ENCODE measurements at regions not wholly inside any gene's neighbourhood (a gene's known extent, or its start where the extent isn't known, plus 50 kb on each side); places are given as distances from the start of the nearest gene placed in this dataset.
"Not testable (repeated sequence)": the region's sequence is repeated elsewhere in the genome, so short reads cannot be mapped to it uniquely, and the experiment has no call there.

GRCh38 chr17:22373911-22374310 lies 681.6 kb downstream of the KCNJ18 start:
- 43 to 50% methylated on average over 6 of the region's 6 CpGs for WGBS, 2 donors
- no peak for DNase-seq
- Histone ChIP-seq H3K36me3 (ENCODE audit: low read depth, missing control alignments) (no peaks in the 10 kb centered on the region), H3K4me1 (no peaks in the 10 kb centered on the region), H3K9me3 (no peaks in the 10 kb centered on the region), H3K4me3 (no peak overlapping the region), H3K27me3 (no peaks in the 10 kb centered on the region), H3K27ac (no peak overlapping the region)
- intact Hi-C loops (cut with DNase I; ENCODE audit: low total_unique reads), result no loop called here
- TF ChIP-seq POLR2A (IDR thresholded peaks at IDR 0.05), result no peak
- TF ChIP-seq, protein P1, sequence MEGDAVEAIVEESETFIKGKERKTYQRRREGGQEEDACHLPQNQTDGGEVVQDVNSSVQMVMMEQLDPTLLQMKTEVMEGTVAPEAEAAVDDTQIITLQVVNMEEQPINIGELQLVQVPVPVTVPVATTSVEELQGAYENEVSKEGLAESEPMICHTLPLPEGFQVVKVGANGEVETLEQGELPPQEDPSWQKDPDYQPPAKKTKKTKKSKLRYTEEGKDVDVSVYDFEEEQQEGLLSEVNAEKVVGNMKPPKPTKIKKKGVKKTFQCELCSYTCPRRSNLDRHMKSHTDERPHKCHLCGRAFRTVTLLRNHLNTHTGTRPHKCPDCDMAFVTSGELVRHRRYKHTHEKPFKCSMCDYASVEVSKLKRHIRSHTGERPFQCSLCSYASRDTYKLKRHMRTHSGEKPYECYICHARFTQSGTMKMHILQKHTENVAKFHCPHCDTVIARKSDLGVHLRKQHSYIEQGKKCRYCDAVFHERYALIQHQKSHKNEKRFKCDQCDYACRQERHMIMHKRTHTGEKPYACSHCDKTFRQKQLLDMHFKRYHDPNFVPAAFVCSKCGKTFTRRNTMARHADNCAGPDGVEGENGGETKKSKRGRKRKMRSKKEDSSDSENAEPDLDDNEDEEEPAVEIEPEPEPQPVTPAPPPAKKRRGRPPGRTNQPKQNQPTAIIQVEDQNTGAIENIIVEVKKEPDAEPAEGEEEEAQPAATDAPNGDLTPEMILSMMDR (IDR thresholded peaks at IDR 0.05), result no peak

- Histone ChIP-seq H3K27ac (no peak overlapping the region), H3K4me1 (no peaks in the 10 kb centered on the region), H3K9me3 (no peaks in the 10 kb centered on the region), H3K4me3 (no peak overlapping the region), H3K27me3 (no peaks in the 10 kb centered on the region), H3K36me3 (ENCODE audit: low read depth, missing control alignments) (no peaks in the 10 kb centered on the region)
- WGBS, 2 donors, result 59 to 63% methylated on average over 15 to 18 of the region's 18 CpGs
- intact Hi-C loops (cut with DNase I; ENCODE audit: low total_unique reads), result no loop called here
- TF ChIP-seq POLR2A (IDR thresholded peaks at IDR 0.05), result no peak
- TF ChIP-seq, protein P1 (IDR thresholded peaks at IDR 0.05), result no peak
- no peak for DNase-seq
Observed at GRCh38 chr17:22374741-22375140, 682.4 kb downstream of the KCNJ18 start.

DNA sequence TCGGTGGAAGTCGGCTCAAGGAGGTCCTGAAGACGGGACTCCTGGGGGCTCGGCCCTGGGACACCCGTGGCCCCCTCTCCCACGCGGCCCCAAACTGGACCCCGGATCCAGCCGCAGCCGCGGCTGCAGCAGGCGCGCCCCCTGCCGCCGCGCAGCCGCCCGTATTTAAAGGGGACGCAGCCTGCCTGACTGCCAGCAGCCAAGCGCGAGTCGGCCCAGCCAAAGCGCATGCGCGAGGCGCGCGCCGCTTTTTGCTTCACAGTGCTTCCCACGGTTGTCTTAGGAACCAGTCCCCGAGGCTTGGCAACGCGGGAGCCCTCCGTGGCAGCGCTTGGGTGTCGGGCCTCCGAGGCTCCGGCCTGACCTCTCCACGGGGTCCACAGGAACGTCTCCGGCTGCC lies 684.4 kb downstream of the KCNJ18 start:
- H3K4me1 ChIP-seq; H3K27ac ChIP-seq; H3K4me3 ChIP-seq; H3K27me3 ChIP-seq; intact Hi-C loops (cut with DNase I; ENCODE audit: low total_unique reads); H3K9me3 ChIP-seq; H3K36me3 ChIP-seq (ENCODE audit: low read depth, missing control alignments): not testable (repeated sequence)
- no CpG with 5 or more reads among the region's 41 CpGs for WGBS, 2 donors
- DNase-seq, result peak; percentile 38

- H3K27ac ChIP-seq; H3K4me3 ChIP-seq; H3K4me1 ChIP-seq; H3K9me3 ChIP-seq; DNase-seq; intact Hi-C loops (cut with DNase I; ENCODE audit: low total_unique reads); H3K27me3 ChIP-seq; H3K36me3 ChIP-seq (ENCODE audit: low read depth, missing control alignments): not testable (repeated sequence)
- WGBS, 2 donors, result 65% methylated on average over 8 of the region's 19 CpGs; no CpG with 5 or more reads in 1 of the 2 donors
Observed at GRCh38 chr17:22378748-22379147, 686.4 kb downstream of the KCNJ18 start.

GRCh38 chr17:22381589-22381988 lies 689.3 kb downstream of the KCNJ18 start:
- H3K9me3 ChIP-seq; H3K27me3 ChIP-seq; H3K36me3 ChIP-seq (ENCODE audit: low read depth, missing control alignments); H3K4me3 ChIP-seq; H3K27ac ChIP-seq; intact Hi-C loops (cut with DNase I; ENCODE audit: low total_unique reads); H3K4me1 ChIP-seq; DNase-seq: not testable (repeated sequence)
- no CpG with 5 or more reads among the region's 40 CpGs for WGBS, 2 donors

- H3K4me1 ChIP-seq, result not testable (repeated sequence)
- WGBS, 2 donors, result 70 to 71% methylated on average over 28 to 30 of the region's 60 CpGs
Observed at GRCh38 chr17:22383772-22384460, 691.6 kb downstream of the KCNJ18 start.

DNA sequence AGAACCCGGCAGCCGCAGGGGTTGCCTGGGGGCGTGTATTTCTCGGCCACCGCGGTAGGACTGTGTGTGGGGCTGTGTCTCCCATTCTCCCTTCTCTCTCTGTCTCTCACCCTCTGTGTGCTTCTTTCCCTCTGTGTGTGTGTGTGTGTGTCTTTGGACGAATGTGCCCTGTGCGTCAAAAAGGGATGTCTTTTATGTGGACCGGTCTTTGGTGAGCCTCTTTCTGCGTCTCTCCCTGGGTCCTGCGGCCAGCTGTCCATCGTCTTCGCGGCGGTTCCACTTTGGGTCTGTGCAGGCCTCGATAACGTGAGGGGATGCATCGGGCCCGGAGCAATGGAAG lies 692.1 kb downstream of the KCNJ18 start:
- H3K36me3 ChIP-seq (ENCODE audit: low read depth, missing control alignments); intact Hi-C loops (cut with DNase I; ENCODE audit: low total_unique reads): not testable (repeated sequence)
- 51 to 71% methylated on average over 17 to 18 of the region's 19 CpGs for WGBS, 2 donors

More at GRCh38 chr17:22383772-22384460, 691.6 kb downstream of the KCNJ18 start:
- H3K27me3 ChIP-seq; H3K9me3 ChIP-seq; DNase-seq; H3K36me3 ChIP-seq (ENCODE audit: low read depth, missing control alignments); intact Hi-C loops (cut with DNase I; ENCODE audit: low total_unique reads); H3K27ac ChIP-seq: not testable (repeated sequence)
- H3K4me3 ChIP-seq, result peak overlapping the region in 1 of 2 donors; percentile 13

GRCh38 chr17:22398446-22398845 lies 706.1 kb downstream of the KCNJ18 start:
- intact Hi-C loops (cut with DNase I; ENCODE audit: low total_unique reads), result not testable (repeated sequence)

More for the DNA sequence above, 692.1 kb downstream of the KCNJ18 start:
- DNase-seq, H3K4me1 ChIP-seq, H3K4me3 ChIP-seq, H3K27me3 ChIP-seq, H3K27ac ChIP-seq, H3K9me3 ChIP-seq: not testable (repeated sequence)

DNA sequence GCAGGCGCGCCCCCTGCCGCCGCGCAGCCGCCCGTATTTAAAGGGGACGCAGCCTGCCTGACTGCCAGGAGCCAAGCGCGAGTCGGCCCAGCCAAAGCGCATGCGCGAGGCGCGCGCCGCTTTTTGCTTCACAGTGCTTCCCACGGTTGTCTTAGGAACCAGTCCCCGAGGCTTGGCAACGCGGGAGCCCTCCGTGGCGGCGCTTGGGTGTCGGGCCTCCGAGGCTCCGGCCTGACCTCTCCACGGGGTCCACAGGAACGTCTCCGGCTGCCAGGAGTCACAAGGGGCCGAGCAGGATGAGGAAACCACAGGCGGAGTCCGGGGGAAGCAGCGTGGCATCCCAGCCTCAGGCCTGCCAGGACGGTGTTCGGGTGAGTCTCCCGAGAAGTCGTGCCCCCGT lies 706.7 kb downstream of the KCNJ18 start:
- H3K27ac ChIP-seq; DNase-seq; H3K4me1 ChIP-seq; H3K4me3 ChIP-seq; H3K9me3 ChIP-seq; intact Hi-C loops (cut with DNase I; ENCODE audit: low total_unique reads); H3K36me3 ChIP-seq (ENCODE audit: low read depth, missing control alignments); H3K27me3 ChIP-seq: not testable (repeated sequence)
- no CpG with 5 or more reads among the region's 40 CpGs for WGBS, 2 donors

More at GRCh38 chr17:22398446-22398845, 706.1 kb downstream of the KCNJ18 start:
- no CpG with 5 or more reads among the region's 19 CpGs for WGBS, 2 donors
- H3K4me3 ChIP-seq; DNase-seq; H3K36me3 ChIP-seq (ENCODE audit: low read depth, missing control alignments); H3K27ac ChIP-seq; H3K9me3 ChIP-seq; H3K27me3 ChIP-seq; H3K4me1 ChIP-seq: not testable (repeated sequence)

- H3K27ac ChIP-seq; intact Hi-C loops (cut with DNase I; ENCODE audit: low total_unique reads); H3K36me3 ChIP-seq (ENCODE audit: low read depth, missing control alignments); H3K4me1 ChIP-seq; H3K9me3 ChIP-seq; H3K4me3 ChIP-seq; H3K27me3 ChIP-seq: not testable (repeated sequence)
- WGBS, 2 donors, result no CpG with 5 or more reads among the region's 39 CpGs
- DNase-seq, result peak; percentile 67
Observed at GRCh38 chr17:22405080-22405479, 712.8 kb downstream of the KCNJ18 start.

Measured in testis (tissue), 2 donors.